ENCODE measurements at regions not wholly inside any gene's neighbourhood (a gene's known extent, or its start where the extent isn't known, plus 50 kb on each side); places are given as distances from the start of the nearest gene placed in this dataset.

- TF ChIP-seq, protein P1, sequence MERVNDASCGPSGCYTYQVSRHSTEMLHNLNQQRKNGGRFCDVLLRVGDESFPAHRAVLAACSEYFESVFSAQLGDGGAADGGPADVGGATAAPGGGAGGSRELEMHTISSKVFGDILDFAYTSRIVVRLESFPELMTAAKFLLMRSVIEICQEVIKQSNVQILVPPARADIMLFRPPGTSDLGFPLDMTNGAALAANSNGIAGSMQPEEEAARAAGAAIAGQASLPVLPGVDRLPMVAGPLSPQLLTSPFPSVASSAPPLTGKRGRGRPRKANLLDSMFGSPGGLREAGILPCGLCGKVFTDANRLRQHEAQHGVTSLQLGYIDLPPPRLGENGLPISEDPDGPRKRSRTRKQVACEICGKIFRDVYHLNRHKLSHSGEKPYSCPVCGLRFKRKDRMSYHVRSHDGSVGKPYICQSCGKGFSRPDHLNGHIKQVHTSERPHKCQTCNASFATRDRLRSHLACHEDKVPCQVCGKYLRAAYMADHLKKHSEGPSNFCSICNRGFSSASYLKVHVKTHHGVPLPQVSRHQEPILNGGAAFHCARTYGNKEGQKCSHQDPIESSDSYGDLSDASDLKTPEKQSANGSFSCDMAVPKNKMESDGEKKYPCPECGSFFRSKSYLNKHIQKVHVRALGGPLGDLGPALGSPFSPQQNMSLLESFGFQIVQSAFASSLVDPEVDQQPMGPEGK (CRISPR knock-in tag; IDR thresholded peaks at IDR 0.05; ENCODE audit: borderline replicate concordance) = no peak
Measured at GRCh38 chr5:90307782-90308181, 101.8 kb downstream of the CETN3 start (continued).

GRCh38 chr5:90307322-90307721 lies 102.2 kb downstream of the CETN3 start:
- no peak for ATAC-seq
- TF ChIP-seq ZC3H10 (CRISPR knock-in tag; IDR thresholded peaks at IDR 0.05) = no peak
- no peak for TF ChIP-seq ARNTL (CRISPR knock-in tag; IDR thresholded peaks at IDR 0.05; ENCODE audit: borderline replicate concordance, low read depth)
- TF ChIP-seq ZNF8 (CRISPR knock-in tag; IDR thresholded peaks at IDR 0.05) = no peak
- no peak for TF ChIP-seq OSR1 (CRISPR knock-in tag; IDR thresholded peaks at IDR 0.05)
- TF ChIP-seq ZFP30 (CRISPR knock-in tag; IDR thresholded peaks at IDR 0.05) = no peak
- no peak for TF ChIP-seq PPARA (CRISPR knock-in tag; IDR thresholded peaks at IDR 0.05; ENCODE audit: borderline replicate concordance)
- TF ChIP-seq, protein P2, sequence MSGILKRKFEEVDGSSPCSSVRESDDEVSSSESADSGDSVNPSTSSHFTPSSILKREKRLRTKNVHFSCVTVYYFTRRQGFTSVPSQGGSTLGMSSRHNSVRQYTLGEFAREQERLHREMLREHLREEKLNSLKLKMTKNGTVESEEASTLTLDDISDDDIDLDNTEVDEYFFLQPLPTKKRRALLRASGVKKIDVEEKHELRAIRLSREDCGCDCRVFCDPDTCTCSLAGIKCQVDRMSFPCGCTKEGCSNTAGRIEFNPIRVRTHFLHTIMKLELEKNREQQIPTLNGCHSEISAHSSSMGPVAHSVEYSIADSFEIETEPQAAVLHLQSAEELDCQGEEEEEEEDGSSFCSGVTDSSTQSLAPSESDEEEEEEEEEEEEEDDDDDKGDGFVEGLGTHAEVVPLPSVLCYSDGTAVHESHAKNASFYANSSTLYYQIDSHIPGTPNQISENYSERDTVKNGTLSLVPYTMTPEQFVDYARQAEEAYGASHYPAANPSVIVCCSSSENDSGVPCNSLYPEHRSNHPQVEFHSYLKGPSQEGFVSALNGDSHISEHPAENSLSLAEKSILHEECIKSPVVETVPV (CRISPR knock-in tag; IDR thresholded peaks at IDR 0.05) = no peak
- no peak for TF ChIP-seq SNAI2 (CRISPR knock-in tag; IDR thresholded peaks at IDR 0.05)
- no peak for TF ChIP-seq GLIS3 (CRISPR knock-in tag; IDR thresholded peaks at IDR 0.05)
- TF ChIP-seq, protein P3, sequence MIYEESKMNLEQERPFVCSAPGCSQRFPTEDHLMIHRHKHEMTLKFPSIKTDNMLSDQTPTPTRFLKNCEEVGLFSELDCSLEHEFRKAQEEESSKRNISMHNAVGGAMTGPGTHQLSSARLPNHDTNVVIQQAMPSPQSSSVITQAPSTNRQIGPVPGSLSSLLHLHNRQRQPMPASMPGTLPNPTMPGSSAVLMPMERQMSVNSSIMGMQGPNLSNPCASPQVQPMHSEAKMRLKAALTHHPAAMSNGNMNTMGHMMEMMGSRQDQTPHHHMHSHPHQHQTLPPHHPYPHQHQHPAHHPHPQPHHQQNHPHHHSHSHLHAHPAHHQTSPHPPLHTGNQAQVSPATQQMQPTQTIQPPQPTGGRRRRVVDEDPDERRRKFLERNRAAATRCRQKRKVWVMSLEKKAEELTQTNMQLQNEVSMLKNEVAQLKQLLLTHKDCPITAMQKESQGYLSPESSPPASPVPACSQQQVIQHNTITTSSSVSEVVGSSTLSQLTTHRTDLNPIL (CRISPR knock-in tag; IDR thresholded peaks at IDR 0.05; ENCODE audit: low read depth) = no peak
- TF ChIP-seq TOX (CRISPR knock-in tag; IDR thresholded peaks at IDR 0.05; ENCODE audit: borderline replicate concordance) = no peak
- no peak for TF ChIP-seq POU6F1 (CRISPR knock-in tag; IDR thresholded peaks at IDR 0.05; ENCODE audit: borderline replicate concordance, low read depth)
- TF ChIP-seq ISL1 (CRISPR knock-in tag; IDR thresholded peaks at IDR 0.05) = no peak
- TF ChIP-seq, protein P1 (CRISPR knock-in tag; IDR thresholded peaks at IDR 0.05; ENCODE audit: borderline replicate concordance) = no peak
- TF ChIP-seq TCF4 (CRISPR knock-in tag; IDR thresholded peaks at IDR 0.05; ENCODE audit: borderline replicate concordance) = no peak
- no peak for TF ChIP-seq ZNF70 (CRISPR knock-in tag; IDR thresholded peaks at IDR 0.05)
- no peak for TF ChIP-seq TSHZ2 (CRISPR knock-in tag; IDR thresholded peaks at IDR 0.05)

- no peak for ATAC-seq
- TF ChIP-seq ISL1 (CRISPR knock-in tag; IDR thresholded peaks at IDR 0.05) (no peak), ZNF8 (CRISPR knock-in tag; IDR thresholded peaks at IDR 0.05) (no peak)
Measured at GRCh38 chr5:90306613-90307012, 102.9 kb downstream of the CETN3 start.
